Adrenal gland (tissue), 5 donors: ENCODE measurements at regions not wholly inside any gene's neighbourhood (a gene's known extent, or its start where the extent isn't known, plus 50 kb on each side); places are given as distances from the start of the nearest gene placed in this dataset.

Experiments
- POLR2A ChIP-seq, 2 donors: fragments of 450-650 bp; IDR thresholded peaks; one replicate each; pipeline ENCODE4 v1.6.1; 2017; ENCODE audit warnings: antibody characterized with exemption in 2 of 2, mild to moderate bottlenecking in 2 of 2, moderate library complexity in 1 of 2
- TF ChIP-seq, protein P1 (sequence below), 6 experiments: fragments of 450-650 bp in 4 of 6; fragments of 200-600 bp in 2 of 6; sonication (generic) in 1 of 6; IDR thresholded peaks; 1 replicate in 5 of 6; 2 replicates in 1 of 6; pipeline versions ENCODE4 v1.5.1 to v1.8.0; 2016 to 2021; ENCODE audit warnings: antibody characterized with exemption in 6 of 6, mild to moderate bottlenecking in 2 of 6, moderate library complexity in 1 of 6
- donor health status: DM: no; HTN: no; CAD: no.

- TF ChIP-seq POLR2A (IDR thresholded peaks at IDR 0.05), result no peak
- TF ChIP-seq, protein P1, sequence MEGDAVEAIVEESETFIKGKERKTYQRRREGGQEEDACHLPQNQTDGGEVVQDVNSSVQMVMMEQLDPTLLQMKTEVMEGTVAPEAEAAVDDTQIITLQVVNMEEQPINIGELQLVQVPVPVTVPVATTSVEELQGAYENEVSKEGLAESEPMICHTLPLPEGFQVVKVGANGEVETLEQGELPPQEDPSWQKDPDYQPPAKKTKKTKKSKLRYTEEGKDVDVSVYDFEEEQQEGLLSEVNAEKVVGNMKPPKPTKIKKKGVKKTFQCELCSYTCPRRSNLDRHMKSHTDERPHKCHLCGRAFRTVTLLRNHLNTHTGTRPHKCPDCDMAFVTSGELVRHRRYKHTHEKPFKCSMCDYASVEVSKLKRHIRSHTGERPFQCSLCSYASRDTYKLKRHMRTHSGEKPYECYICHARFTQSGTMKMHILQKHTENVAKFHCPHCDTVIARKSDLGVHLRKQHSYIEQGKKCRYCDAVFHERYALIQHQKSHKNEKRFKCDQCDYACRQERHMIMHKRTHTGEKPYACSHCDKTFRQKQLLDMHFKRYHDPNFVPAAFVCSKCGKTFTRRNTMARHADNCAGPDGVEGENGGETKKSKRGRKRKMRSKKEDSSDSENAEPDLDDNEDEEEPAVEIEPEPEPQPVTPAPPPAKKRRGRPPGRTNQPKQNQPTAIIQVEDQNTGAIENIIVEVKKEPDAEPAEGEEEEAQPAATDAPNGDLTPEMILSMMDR (IDR thresholded peaks at IDR 0.05), result no peak
Measured at GRCh38 chr12:30567082-30567481, 128.6 kb downstream of the IPO8 start.
